Testis (tissue), 2 donors: ENCODE measurements at regions not wholly inside any gene's neighbourhood (a gene's known extent, or its start where the extent isn't known, plus 50 kb on each side); places are given as distances from the start of the nearest gene placed in this dataset.

Source experiments
- POLR2A ChIP-seq: fragments of 450-650 bp; IDR thresholded peaks from one replicate; pipeline ENCODE4 v1.6.1; 2017; ENCODE audit warnings: antibody characterized with exemption, mild to moderate bottlenecking, moderate library complexity
- TF ChIP-seq, protein P1 (sequence below), 3 experiments: fragments of 450-650 bp in 2 of 3; fragments of 200-600 bp in 1 of 3; sonication (generic) in 1 of 3; IDR thresholded peaks; one replicate each; pipeline ENCODE4 v1.5.1; 2016 to 2019; ENCODE audit warnings: antibody characterized with exemption in 3 of 3, mild to moderate bottlenecking in 2 of 3, moderate library complexity in 1 of 3

DNA sequence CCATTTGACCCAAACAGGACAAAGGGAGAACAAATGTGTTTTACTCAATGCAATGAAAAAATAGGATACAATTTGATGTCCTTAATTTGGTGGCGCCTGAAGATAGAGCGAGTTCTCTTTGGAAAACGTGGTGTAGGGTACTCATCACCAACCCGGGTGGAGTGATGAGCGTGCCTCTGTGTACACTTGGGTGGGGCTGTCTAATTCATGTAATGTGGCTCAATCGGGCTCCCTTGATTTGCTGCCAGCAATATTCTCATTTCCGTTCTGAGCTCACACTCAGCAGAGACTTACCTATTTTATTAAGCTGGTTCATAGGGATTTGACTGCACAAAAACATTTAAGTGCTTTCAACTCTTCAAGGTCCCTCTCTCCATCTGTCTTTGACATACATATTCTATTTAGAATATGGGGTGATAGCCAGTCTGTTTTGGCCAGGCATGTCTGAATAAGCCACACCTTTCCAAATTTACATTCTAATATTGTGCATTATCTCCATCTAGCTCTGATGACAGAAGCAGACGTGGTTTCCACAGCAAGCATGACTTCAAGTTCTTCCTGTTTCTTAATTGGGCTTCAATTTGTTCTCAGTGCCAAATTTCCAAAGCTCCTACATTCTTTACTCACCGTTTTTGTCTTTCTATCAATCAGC is 162.5 kb downstream of the IRX2 start:
- no peak for TF ChIP-seq POLR2A
- TF ChIP-seq, protein P1, sequence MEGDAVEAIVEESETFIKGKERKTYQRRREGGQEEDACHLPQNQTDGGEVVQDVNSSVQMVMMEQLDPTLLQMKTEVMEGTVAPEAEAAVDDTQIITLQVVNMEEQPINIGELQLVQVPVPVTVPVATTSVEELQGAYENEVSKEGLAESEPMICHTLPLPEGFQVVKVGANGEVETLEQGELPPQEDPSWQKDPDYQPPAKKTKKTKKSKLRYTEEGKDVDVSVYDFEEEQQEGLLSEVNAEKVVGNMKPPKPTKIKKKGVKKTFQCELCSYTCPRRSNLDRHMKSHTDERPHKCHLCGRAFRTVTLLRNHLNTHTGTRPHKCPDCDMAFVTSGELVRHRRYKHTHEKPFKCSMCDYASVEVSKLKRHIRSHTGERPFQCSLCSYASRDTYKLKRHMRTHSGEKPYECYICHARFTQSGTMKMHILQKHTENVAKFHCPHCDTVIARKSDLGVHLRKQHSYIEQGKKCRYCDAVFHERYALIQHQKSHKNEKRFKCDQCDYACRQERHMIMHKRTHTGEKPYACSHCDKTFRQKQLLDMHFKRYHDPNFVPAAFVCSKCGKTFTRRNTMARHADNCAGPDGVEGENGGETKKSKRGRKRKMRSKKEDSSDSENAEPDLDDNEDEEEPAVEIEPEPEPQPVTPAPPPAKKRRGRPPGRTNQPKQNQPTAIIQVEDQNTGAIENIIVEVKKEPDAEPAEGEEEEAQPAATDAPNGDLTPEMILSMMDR (IDR thresholded peaks at IDR 0.05): no peak
